A549 (cell line): ENCODE measurements at regions not wholly inside any gene's neighbourhood (a gene's known extent, or its start where the extent isn't known, plus 50 kb on each side); places are given as distances from the start of the nearest gene placed in this dataset.

Experiments used
- ATAC-seq, 2 experiments: fragments of 200-7000 bp in 1 of 2; fragments of >200 bp in 1 of 2; cut with Nextera tagmentation in 1 of 2; cut with Tn5 transposase in 1 of 2; 3 replicates each; pipeline versions ENCODE4 v1.8.0 to v1.9.1; 2018 to 2020; ENCODE audit warnings: mild to moderate bottlenecking in 1 of 2, moderate library complexity in 1 of 2
- CTCF ChIA-PET: fragments of 300-600 bp; sonication (Branson Sonifier 250); formaldehyde crosslinking; extraction: SDS; loops from one replicate; lab custom pipeline; 2021; ENCODE audit warnings: antibody characterized with exemption, inconsistent platforms; lab: Yijun Ruan, JAX
- POLR2A ChIA-PET: fragments of 350-600 bp; formaldehyde crosslinking; extraction: SDS; loops from one replicate; lab custom pipeline; 2021; ENCODE audit warnings: antibody characterized with exemption, inconsistent platforms; lab: Yijun Ruan, JAX
- DNase-seq, 2 experiments: peaks; one replicate each; pipeline versions ENCODE4 v3.0.0 to v3.0.0-alpha.2; 2011 to 2016; ENCODE audit warnings: low read depth in 1 of 2, low spot score in 1 of 2
- FAIRE-seq: peaks from 2 replicates; lab custom pipeline; 2011; peaks lifted over from hg19 to GRCh38; lab: Jason Lieb, UNC
- H3K27ac ChIP-seq, 2 experiments: fragments of >200 bp; sonication (Bioruptor Twin); formaldehyde crosslinking; 3 replicates each; pipeline ENCODE4 v1.5.1; 2016 to 2017
- H3K4me1 ChIP-seq: fragments of >200 bp; sonication (Bioruptor Twin); formaldehyde crosslinking; 3 replicates; pipeline ENCODE4 v1.6.1; 2016
- H3K4me2 ChIP-seq: fragments of >200 bp; sonication (Bioruptor Twin); formaldehyde crosslinking; 3 replicates; pipeline ENCODE4 v1.6.1; 2016
- H3K4me3 ChIP-seq: fragments of >200 bp; sonication (Bioruptor Twin); formaldehyde crosslinking; 3 replicates; pipeline ENCODE4 v1.5.1; 2016
- H3K9me3 ChIP-seq: fragments of >200 bp; sonication (Bioruptor Twin); formaldehyde crosslinking; 3 replicates; pipeline ENCODE4 v1.6.1; 2016
- CBX2 ChIP-seq: fragments of 200-600 bp; sonication (generic); IDR thresholded peaks from 2 replicates; pipeline ENCODE4 v1.6.1; 2016; ENCODE audit warnings: low read depth, mild to moderate bottlenecking, borderline replicate concordance
- ESRRA ChIP-seq: fragments of 150-350 bp; IDR thresholded peaks from 2 replicates; pipeline ENCODE4 v1.6.1; 2014; ENCODE audit warnings: mild to moderate bottlenecking, low read length, borderline replicate concordance
- FOSB ChIP-seq: fragments of 250-450 bp; sonication (Bioruptor Pico); IDR thresholded peaks from 2 replicates; pipeline ENCODE4 v1.5.0; 2020; ENCODE audit warnings: mild to moderate bottlenecking, moderate library complexity
- GATA3 ChIP-seq: IDR thresholded peaks from 2 replicates; pipeline ENCODE4 v1.6.1; 2012; ENCODE audit warnings: borderline replicate concordance
- HEYL ChIP-seq: fragments of 250-450 bp; sonication (Bioruptor Pico); IDR thresholded peaks from 2 replicates; pipeline ENCODE4 v1.8.0; 2021; ENCODE audit warnings: mild to moderate bottlenecking, moderate library complexity
- MAFK ChIP-seq: fragments of 450-650 bp; IDR thresholded peaks from 2 replicates; pipeline ENCODE4 v1.6.1; 2014; ENCODE audit not compliant: partially characterized antibody
- NFE2L2 ChIP-seq: fragments of 150-350 bp; conservative IDR thresholded peaks from 2 replicates; pipeline ENCODE4 v1.6.1; 2014; ENCODE audit warnings: low read length
- NPAS2 ChIP-seq: fragments of 250-450 bp; sonication (Bioruptor Pico); IDR thresholded peaks from 2 replicates; pipeline ENCODE4 v1.8.0; 2022; ENCODE audit warnings: mild to moderate bottlenecking, moderate library complexity, borderline replicate concordance
- POLR2A ChIP-seq: IDR thresholded peaks from 2 replicates; pipeline ENCODE4 v1.6.1; 2012; ENCODE audit warnings: mild to moderate bottlenecking, low read length
- RARB ChIP-seq: fragments of 250-450 bp; sonication (Bioruptor Pico); IDR thresholded peaks from 2 replicates; pipeline ENCODE4 v1.8.0; 2021; ENCODE audit warnings: mild to moderate bottlenecking, moderate library complexity
- TP53 ChIP-seq: fragments of 250-450 bp; sonication (Bioruptor Pico); IDR thresholded peaks from 2 replicates; pipeline ENCODE4 v1.5.0; 2021; ENCODE audit warnings: mild to moderate bottlenecking, moderate library complexity
- ZNF302 ChIP-seq: fragments of 250-450 bp; sonication (Bioruptor Pico); IDR thresholded peaks from 2 replicates; pipeline ENCODE4 v1.9.0; 2021; ENCODE audit warnings: inconsistent platforms, mild to moderate bottlenecking, moderate library complexity
- WGBS: methylation state at CpG from one replicate; pipeline ENCODE4 v1.1.6; 2017; ENCODE audit errors: missing lambda C conversion rate; 5-methylcytosine and 5-hydroxymethylcytosine counted together
- TF ChIP-seq, protein P1 (sequence below): fragments of >200 bp; sonication (Bioruptor Twin); formaldehyde crosslinking; IDR thresholded peaks from 2 replicates; pipeline ENCODE4 v1.6.1; 2016
- TF ChIP-seq, protein P2 (sequence below): fragments of >200 bp; sonication (Bioruptor Twin); formaldehyde crosslinking; IDR thresholded peaks from 3 replicates; pipeline ENCODE4 v1.6.1; 2016
- TF ChIP-seq, protein P3 (sequence below): IDR thresholded peaks from 2 replicates; pipeline ENCODE4 v1.6.1; 2012

DNA sequence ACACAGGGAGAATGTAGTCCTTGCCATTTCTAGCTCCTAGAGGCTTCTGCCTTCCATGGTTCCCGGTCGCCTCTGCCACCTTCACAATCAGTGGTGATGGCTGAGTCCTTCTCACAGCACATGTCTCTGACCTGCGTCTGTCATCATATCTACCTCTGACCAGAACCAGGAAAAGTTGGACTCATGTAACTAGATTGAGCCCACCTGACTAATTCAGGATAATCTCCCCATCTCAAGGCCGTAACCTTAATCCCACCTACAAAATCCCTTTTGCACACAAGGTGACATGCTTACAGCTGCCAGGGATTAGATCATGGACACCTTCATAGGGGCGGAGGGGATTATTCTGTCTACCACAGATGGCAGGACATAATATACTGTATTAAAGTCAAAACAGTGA, 375.6 kb downstream of the ICE1 start:
- Histone ChIP-seq H3K27ac (no peak overlapping the region), H3K9me3 (no peaks in the 10 kb centered on the region), H3K4me3 (no peak overlapping the region), H3K4me1 (no peaks in the 10 kb centered on the region), H3K4me2 (no peak overlapping the region)
- ChIA-PET CTCF (no interaction called here), POLR2A (no interaction called here)
- 12% methylated on average over 5 of the region's 5 CpGs for WGBS
- no peak for ATAC-seq
- DNase-seq = no peak
- no peak for FAIRE-seq
- TF ChIP-seq HEYL (CRISPR knock-in tag) = no peak

DNA sequence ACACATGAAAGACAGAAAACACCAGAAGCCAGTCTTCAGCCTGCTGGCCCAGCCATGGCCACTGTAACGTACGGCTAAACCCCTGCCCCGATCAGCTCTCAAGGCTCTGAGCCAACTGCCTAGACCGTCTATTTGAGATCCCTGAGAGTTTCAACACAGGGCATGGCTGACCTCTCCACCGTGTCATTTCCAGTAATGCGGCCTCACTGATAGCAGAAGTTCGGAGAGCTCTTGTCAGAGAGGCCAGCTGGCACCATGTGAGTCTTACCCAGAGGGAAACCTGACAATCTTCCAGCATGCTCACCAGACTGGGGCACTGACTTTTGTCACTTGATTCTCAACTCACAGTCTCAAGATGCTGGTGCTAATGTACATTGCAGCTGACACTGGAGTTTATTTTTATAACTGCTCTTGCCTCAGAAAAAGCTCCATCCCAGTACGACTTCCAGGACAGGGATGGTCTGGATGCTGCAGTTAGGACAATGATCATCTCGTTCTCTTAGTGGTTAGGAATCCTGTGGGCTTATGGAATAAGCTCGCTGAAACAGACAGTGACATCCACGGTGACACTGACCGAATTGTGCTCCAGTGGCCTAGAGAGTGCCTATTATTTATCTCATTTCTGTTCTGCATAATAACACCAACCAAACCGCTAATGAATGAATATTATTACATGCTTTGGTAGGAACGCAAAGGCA, 372.7 kb downstream of the ICE1 start:
- no peak for ATAC-seq
- no peaks in the 10 kb centered on the region for H3K9me3 ChIP-seq
- H3K4me1 ChIP-seq = no peaks in the 10 kb centered on the region
- no peak overlapping the region for H3K4me2 ChIP-seq
- no peak for FAIRE-seq
- 16% methylated on average over 14 of the region's 14 CpGs for WGBS
- no peak for DNase-seq
- ChIA-PET POLR2A (no interaction called here), CTCF (interaction anchor here (1.2 to 1.3 kb wide), 2 partner anchors 8 to 10 kb away, joined by 3 read pairs; no protein-coding TSS in a partner anchor)
- no peak overlapping the region for H3K4me3 ChIP-seq
- TF ChIP-seq GATA3 = no peak
- no peak for TF ChIP-seq NPAS2 (CRISPR knock-in tag)
- no peak for TF ChIP-seq HEYL (CRISPR knock-in tag)
- TF ChIP-seq POLR2A = no peak
- no peak for TF ChIP-seq FOSB
- TF ChIP-seq, protein P1, sequence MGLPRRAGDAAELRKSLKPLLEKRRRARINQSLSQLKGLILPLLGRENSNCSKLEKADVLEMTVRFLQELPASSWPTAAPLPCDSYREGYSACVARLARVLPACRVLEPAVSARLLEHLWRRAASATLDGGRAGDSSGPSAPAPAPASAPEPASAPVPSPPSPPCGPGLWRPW = no peak
- no peak overlapping the region for H3K27ac ChIP-seq

DNA sequence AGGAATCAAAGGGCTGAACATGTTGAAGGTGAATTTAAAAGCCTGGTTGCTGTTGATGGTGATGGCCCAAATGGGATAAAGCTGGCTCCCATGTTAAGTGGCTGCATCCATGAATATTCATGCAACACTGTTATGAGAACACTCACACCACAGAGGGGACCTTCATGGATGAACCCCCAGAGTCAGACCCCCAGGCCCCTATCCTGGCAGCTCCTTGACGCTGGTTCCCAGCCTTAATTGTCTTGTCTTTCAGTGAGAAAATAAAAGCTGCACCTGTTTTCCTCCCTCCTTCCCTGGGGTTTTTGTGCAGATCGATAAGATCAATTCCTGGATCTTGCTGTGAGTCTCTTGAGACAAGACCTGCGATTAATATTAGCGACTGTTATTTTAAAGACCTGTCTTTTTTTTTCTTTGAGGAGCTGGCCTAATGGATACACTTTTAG, 371.7 kb downstream of the ICE1 start:
- WGBS = 6% methylated on average over 4 of the region's 4 CpGs
- CTCF ChIA-PET = interaction anchor here (1.3 kb wide), 1 partner anchor 9 kb away, joined by 3 read pairs; no protein-coding TSS in a partner anchor

DNA sequence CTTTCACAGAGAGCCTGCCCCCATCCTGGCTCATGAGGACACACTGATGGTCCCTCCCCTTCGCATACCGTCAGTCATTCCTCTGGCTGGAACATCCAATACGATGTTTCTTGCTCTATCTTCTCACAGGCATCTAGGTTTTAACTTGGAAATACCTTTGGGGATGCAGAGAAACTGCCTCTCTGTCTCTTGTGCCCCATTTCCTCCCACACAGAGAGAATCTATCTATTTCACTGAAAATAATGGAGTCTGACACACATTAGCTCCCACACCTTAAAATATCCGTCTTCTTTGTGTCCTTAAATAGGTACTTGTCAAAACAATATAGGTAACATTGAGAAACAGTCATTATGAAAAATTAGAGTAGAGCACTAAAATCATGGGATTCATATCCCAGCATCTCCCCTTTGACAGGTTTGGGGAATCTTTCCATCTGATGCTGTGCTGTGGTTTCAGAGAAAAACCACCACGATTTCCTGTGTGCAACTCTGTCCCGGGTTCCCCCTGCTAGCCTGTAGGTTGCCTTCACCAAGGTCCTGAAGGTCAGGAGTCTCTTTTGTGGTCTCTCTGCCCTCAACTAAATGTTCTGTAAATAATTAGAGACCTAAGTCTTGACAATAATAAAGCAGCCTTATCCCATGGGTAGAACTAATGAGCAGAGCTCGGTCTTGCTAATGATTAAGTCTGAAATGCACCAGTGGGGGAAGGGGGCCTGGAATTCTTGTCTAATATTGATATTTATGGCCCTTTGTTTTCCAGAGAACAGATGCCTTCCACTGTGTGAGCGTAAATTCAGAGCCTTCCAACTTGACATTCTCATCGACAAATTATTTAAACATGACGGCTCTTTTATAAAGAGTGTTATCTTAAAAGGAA, 371.0 kb downstream of the ICE1 start:
- Histone ChIP-seq H3K4me2 (no peak overlapping the region), H3K27ac (no peak overlapping the region), H3K4me1 (no peaks in the 10 kb centered on the region), H3K9me3 (no peaks in the 10 kb centered on the region), H3K4me3 (no peak overlapping the region)
- ChIA-PET POLR2A (no interaction called here), CTCF (no interaction called here)
- 19% methylated on average over 10 of the region's 10 CpGs for WGBS
- DNase-seq = no peak
- ATAC-seq = no peak
- TF ChIP-seq NFE2L2 = no peak
- TF ChIP-seq GATA3 = no peak
- TF ChIP-seq TP53 = no peak
- TF ChIP-seq MAFK = no peak
- TF ChIP-seq ZNF302 = no peak
- TF ChIP-seq RARB (CRISPR knock-in tag) = no peak
- TF ChIP-seq POLR2A = no peak
- no peak for TF ChIP-seq CBX2
- TF ChIP-seq, protein P2, sequence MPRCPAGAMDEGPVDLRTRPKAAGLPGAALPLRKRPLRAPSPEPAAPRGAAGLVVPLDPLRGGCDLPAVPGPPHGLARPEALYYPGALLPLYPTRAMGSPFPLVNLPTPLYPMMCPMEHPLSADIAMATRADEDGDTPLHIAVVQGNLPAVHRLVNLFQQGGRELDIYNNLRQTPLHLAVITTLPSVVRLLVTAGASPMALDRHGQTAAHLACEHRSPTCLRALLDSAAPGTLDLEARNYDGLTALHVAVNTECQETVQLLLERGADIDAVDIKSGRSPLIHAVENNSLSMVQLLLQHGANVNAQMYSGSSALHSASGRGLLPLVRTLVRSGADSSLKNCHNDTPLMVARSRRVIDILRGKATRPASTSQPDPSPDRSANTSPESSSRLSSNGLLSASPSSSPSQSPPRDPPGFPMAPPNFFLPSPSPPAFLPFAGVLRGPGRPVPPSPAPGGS = no peak
- FAIRE-seq = no peak

More for the DNA sequence above, 371.7 kb downstream of the ICE1 start:
- TF ChIP-seq, protein P3, sequence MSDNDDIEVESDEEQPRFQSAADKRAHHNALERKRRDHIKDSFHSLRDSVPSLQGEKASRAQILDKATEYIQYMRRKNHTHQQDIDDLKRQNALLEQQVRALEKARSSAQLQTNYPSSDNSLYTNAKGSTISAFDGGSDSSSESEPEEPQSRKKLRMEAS = no peak
- TF ChIP-seq ESRRA = no peak
- Histone ChIP-seq H3K27ac (no peak overlapping the region), H3K4me1 (no peaks in the 10 kb centered on the region), H3K4me2 (no peak overlapping the region), H3K9me3 (no peaks in the 10 kb centered on the region), H3K4me3 (no peak overlapping the region)
- DNase-seq (no peak), ATAC-seq (no peak), FAIRE-seq (no peak)
- POLR2A ChIA-PET = no interaction called here
